ENCODE measurements at regions not wholly inside any gene's neighbourhood (a gene's known extent, or its start where the extent isn't known, plus 50 kb on each side); places are given as distances from the start of the nearest gene placed in this dataset.

- ChIA-PET CTCF (no interaction called here), POLR2A (no interaction called here)
- TF ChIP-seq, protein P1, sequence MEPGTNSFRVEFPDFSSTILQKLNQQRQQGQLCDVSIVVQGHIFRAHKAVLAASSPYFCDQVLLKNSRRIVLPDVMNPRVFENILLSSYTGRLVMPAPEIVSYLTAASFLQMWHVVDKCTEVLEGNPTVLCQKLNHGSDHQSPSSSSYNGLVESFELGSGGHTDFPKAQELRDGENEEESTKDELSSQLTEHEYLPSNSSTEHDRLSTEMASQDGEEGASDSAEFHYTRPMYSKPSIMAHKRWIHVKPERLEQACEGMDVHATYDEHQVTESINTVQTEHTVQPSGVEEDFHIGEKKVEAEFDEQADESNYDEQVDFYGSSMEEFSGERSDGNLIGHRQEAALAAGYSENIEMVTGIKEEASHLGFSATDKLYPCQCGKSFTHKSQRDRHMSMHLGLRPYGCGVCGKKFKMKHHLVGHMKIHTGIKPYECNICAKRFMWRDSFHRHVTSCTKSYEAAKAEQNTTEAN (CRISPR knock-in tag; IDR thresholded peaks at IDR 0.05) = no peak
- no peak for TF ChIP-seq GABPB1 (CRISPR knock-in tag; IDR thresholded peaks at IDR 0.05)
- TF ChIP-seq JAZF1 (CRISPR knock-in tag; IDR thresholded peaks at IDR 0.05) = no peak
- no peak for TF ChIP-seq SMAD4 (CRISPR knock-in tag; IDR thresholded peaks at IDR 0.05)
- TF ChIP-seq, protein P2, sequence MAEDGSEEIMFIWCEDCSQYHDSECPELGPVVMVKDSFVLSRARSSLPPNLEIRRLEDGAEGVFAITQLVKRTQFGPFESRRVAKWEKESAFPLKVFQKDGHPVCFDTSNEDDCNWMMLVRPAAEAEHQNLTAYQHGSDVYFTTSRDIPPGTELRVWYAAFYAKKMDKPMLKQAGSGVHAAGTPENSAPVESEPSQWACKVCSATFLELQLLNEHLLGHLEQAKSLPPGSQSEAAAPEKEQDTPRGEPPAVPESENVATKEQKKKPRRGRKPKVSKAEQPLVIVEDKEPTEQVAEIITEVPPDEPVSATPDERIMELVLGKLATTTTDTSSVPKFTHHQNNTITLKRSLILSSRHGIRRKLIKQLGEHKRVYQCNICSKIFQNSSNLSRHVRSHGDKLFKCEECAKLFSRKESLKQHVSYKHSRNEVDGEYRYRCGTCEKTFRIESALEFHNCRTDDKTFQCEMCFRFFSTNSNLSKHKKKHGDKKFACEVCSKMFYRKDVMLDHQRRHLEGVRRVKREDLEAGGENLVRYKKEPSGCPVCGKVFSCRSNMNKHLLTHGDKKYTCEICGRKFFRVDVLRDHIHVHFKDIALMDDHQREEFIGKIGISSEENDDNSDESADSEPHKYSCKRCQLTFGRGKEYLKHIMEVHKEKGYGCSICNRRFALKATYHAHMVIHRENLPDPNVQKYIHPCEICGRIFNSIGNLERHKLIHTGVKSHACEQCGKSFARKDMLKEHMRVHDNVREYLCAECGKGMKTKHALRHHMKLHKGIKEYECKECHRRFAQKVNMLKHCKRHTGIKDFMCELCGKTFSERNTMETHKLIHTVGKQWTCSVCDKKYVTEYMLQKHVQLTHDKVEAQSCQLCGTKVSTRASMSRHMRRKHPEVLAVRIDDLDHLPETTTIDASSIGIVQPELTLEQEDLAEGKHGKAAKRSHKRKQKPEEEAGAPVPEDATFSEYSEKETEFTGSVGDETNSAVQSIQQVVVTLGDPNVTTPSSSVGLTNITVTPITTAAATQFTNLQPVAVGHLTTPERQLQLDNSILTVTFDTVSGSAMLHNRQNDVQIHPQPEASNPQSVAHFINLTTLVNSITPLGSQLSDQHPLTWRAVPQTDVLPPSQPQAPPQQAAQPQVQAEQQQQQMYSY (CRISPR knock-in tag; IDR thresholded peaks at IDR 0.05) = no peak
- no peak for TF ChIP-seq GTF2I (CRISPR knock-in tag; conservative IDR thresholded peaks at IDR 0.05)
- no peak for TF ChIP-seq ZNF138 (CRISPR knock-in tag; conservative IDR thresholded peaks at IDR 0.05)
- TF ChIP-seq MXD4 (CRISPR knock-in tag; IDR thresholded peaks at IDR 0.05; ENCODE audit: borderline replicate concordance) = no peak
- no peak for TF ChIP-seq SMAD3 (CRISPR knock-in tag; IDR thresholded peaks at IDR 0.05; ENCODE audit: borderline replicate concordance)
- TF ChIP-seq ZBTB21 (CRISPR knock-in tag; IDR thresholded peaks at IDR 0.05; ENCODE audit: borderline replicate concordance) = no peak
- ATAC-seq (no peak), DNase-seq (ENCODE audit: low spot score) (no peak)
- H3K27me3 Mint-ChIP-seq (ENCODE audit: low read depth) = no peaks in the 10 kb centered on the region; the same call in 1 of the 2 replicates
- peaks cover 5% of the 10 kb centered on the region for H3K36me3 Mint-ChIP-seq
- peaks cover 34% of the 10 kb centered on the region for H3K9me3 Mint-ChIP-seq
- H3K4me3 Mint-ChIP-seq = no peak overlapping the region
- no peak overlapping the region for H3K27ac Mint-ChIP-seq
- H3K4me1 Mint-ChIP-seq = no peaks in the 10 kb centered on the region
These were observed 202.0 kb upstream of the NR3C1 start for GRCh38 chr5:143605403-143606005.

DNA sequence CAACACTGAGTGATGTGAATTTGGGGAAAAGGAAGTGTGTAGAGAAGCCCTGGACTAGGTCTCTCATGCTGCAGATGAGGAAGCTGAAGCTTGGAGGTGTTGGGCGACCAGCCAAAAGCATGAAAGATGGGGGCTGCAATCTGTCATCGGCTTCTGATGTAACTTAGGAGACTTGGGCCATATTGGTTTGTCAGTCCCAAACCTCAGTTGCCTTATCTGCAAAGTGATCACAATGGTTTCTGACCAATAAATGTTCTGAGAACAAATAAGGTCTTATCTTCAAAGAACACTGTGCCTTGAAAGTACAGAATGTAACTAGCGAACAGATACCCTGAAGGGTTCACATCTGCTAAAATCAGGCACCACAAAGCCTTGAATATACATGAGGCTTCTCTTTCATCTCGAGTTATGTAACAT, 198.4 kb upstream of the NR3C1 start:
- CTCF ChIA-PET = no interaction called here
- POLR2A ChIA-PET = no interaction called here

GRCh38 chr5:143601357-143601756, 197.9 kb upstream of the NR3C1 start:
- ChIA-PET POLR2A (no interaction called here), CTCF (no interaction called here)
- Mint-ChIP-seq H3K27me3 (ENCODE audit: low read depth) (no peaks in the 10 kb centered on the region; the same call in 1 of the 2 replicates), H3K9me3 (peaks cover 14% of the 10 kb centered on the region), H3K27ac (no peak overlapping the region), H3K36me3 (no peaks in the 10 kb centered on the region), H3K4me3 (no peak overlapping the region), H3K4me1 (peaks cover 2% of the 10 kb centered on the region)
- DNase-seq (ENCODE audit: low spot score) = no peak
- no peak for ATAC-seq
- TF ChIP-seq, protein P3, sequence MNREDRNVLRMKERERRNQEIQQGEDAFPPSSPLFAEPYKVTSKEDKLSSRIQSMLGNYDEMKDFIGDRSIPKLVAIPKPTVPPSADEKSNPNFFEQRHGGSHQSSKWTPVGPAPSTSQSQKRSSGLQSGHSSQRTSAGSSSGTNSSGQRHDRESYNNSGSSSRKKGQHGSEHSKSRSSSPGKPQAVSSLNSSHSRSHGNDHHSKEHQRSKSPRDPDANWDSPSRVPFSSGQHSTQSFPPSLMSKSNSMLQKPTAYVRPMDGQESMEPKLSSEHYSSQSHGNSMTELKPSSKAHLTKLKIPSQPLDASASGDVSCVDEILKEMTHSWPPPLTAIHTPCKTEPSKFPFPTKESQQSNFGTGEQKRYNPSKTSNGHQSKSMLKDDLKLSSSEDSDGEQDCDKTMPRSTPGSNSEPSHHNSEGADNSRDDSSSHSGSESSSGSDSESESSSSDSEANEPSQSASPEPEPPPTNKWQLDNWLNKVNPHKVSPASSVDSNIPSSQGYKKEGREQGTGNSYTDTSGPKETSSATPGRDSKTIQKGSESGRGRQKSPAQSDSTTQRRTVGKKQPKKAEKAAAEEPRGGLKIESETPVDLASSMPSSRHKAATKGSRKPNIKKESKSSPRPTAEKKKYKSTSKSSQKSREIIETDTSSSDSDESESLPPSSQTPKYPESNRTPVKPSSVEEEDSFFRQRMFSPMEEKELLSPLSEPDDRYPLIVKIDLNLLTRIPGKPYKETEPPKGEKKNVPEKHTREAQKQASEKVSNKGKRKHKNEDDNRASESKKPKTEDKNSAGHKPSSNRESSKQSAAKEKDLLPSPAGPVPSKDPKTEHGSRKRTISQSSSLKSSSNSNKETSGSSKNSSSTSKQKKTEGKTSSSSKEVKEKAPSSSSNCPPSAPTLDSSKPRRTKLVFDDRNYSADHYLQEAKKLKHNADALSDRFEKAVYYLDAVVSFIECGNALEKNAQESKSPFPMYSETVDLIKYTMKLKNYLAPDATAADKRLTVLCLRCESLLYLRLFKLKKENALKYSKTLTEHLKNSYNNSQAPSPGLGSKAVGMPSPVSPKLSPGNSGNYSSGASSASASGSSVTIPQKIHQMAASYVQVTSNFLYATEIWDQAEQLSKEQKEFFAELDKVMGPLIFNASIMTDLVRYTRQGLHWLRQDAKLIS (CRISPR knock-in tag; IDR thresholded peaks at IDR 0.05; ENCODE audit: borderline replicate concordance) = no peak
- TF ChIP-seq EMX1 (CRISPR knock-in tag; IDR thresholded peaks at IDR 0.05) (no peak), PRRX2 (CRISPR knock-in tag; IDR thresholded peaks at IDR 0.05) (no peak), HMGA2 (CRISPR knock-in tag; IDR thresholded peaks at IDR 0.05) (no peak)
- TF ChIP-seq, protein P4, sequence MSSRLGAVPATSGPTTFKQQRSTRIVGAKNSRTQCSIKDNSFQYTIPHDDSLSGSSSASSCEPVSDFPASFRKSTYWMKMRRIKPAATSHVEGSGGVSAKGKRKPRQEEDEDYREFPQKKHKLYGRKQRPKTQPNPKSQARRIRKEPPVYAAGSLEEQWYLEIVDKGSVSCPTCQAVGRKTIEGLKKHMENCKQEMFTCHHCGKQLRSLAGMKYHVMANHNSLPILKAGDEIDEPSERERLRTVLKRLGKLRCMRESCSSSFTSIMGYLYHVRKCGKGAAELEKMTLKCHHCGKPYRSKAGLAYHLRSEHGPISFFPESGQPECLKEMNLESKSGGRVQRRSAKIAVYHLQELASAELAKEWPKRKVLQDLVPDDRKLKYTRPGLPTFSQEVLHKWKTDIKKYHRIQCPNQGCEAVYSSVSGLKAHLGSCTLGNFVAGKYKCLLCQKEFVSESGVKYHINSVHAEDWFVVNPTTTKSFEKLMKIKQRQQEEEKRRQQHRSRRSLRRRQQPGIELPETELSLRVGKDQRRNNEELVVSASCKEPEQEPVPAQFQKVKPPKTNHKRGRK (CRISPR knock-in tag; IDR thresholded peaks at IDR 0.05; ENCODE audit: borderline replicate concordance) = no peak

More for the DNA sequence above, 198.4 kb upstream of the NR3C1 start:
- Mint-ChIP-seq H3K36me3 (no peaks in the 10 kb centered on the region), H3K4me1 (no peaks in the 10 kb centered on the region), H3K4me3 (no peak overlapping the region), H3K27me3 (ENCODE audit: low read depth) (no peaks in the 10 kb centered on the region; the same call in 1 of the 2 replicates), H3K9me3 (peaks cover 14% of the 10 kb centered on the region), H3K27ac (no peak overlapping the region)
- TF ChIP-seq FOXP4 (CRISPR knock-in tag; IDR thresholded peaks at IDR 0.05) (no peak), TEAD1 (CRISPR knock-in tag; IDR thresholded peaks at IDR 0.05) (no peak), ZNF423 (CRISPR knock-in tag; IDR thresholded peaks at IDR 0.05) (no peak), NR1H2 (CRISPR knock-in tag; IDR thresholded peaks at IDR 0.05) (no peak)
- DNase-seq (ENCODE audit: low spot score) (no peak), ATAC-seq (no peak)
